A172 (cell line): ENCODE measurements at regions not wholly inside any gene's neighbourhood (a gene's known extent, or its start where the extent isn't known, plus 50 kb on each side); places are given as distances from the start of the nearest gene placed in this dataset.

Source experiments
- DNase-seq: peaks from one replicate; pipeline ENCODE4 v3.0.0-alpha.2; 2015; ENCODE audit warnings: low spot score

DNA sequence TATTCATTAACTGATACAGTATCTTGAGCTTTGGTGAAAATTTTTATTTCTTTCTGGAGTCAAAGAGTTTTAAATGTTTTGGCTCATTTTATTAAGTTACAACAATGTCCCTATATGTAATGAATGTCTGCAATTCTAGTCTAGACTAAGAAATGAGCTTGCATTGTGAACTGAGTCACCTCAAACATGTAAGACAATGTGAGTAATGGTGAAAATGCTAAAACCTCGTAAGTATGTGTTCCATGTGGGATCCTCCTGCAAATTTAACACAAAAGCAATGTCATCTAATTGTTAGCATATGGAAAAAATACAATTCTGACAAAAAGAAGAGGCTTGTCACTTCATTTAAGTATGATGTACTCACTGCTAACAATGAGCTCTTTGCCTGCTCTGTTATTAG, 480.5 kb upstream of the FSTL5 start:
- DNase-seq, result no peak

DNA sequence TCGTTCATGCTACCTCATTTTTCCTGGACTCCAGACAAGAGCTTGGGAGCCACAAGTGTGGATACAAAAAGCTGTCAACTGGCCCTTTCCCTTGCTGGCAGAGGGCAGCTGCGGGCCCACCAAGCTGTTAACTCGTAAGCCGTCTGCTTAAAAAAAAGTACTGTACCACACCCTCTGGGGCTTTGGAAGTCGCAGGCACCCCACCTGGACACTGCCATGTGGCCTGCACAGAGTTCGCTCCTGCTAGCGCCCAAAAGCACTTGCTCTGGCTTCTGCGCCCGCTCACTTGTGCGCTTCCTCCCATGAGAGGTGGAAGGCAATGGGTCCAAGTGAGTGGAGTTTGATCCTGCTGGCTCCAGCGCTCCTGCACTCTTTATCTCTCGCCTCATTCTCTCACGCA, 476.4 kb upstream of the FSTL5 start:
- DNase-seq, result no peak

- DNase-seq, result no peak
These were observed 470.6 kb upstream of the FSTL5 start for GRCh38 chr4:162634390-162634789.

DNA sequence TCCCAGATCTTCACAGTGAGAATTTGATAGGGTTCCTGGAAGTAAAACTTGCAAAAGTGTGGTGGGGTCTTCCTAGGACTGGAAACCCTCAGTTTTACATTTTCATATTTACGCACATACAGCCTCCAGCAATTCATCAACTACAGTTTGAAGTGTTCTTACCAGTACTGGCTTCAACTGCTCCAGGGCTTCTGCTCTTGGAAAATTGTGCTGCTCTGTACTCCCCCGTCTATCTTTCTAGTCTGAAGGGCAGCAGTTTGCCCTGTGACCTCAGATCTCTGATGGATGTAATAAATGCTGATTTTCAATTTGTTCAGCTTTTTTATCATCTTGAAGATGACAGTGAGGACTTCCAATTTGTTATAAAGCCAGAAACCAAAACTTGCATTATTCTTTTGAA, 458.9 kb upstream of the FSTL5 start:
- no peak for DNase-seq

DNA sequence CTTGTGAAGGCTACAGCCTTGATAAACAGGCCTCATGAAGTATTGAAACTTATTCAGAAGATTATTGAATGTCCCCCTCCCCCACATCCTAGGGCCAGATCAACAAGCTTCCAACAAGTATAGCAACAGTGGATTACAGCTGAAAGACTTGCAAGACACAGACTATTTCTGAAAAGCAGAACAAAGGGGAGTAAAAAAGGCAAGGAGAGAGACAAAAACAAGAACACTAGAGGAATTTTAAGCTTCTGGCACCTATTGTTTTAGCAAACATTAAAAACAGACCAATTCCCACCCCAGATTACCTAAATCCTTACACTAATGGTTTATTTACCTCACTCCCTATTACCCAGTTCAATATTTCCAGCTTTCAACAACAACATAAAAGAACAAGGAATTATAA, 446.3 kb upstream of the FSTL5 start:
- DNase-seq, result no peak

GRCh38 chr4:162586266-162586665, 422.5 kb upstream of the FSTL5 start:
- DNase-seq, result peak; percentile 1

DNA sequence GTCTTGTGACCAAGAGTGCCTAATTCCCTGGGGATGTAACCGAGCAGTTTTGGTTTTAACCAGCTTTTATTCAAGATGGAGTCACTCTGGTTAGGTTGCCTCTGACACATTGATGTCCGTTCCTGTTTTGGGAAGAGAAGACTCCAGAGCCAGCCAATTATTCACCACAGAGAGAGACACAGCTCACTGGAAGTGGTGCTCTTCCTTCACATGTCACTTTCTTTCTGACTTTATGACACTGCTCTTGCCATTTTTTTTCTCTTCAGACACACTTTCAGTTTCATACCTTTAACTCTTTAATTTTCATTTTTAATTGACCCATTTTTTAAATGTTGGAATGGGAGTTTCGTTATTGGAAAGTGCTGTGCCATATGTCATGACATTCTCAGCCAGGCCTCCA, 418.4 kb upstream of the FSTL5 start:
- no peak for DNase-seq

GRCh38 chr4:162565730-162566129, 401.9 kb upstream of the FSTL5 start:
- DNase-seq, result no peak

- no peak for DNase-seq
These were observed 396.3 kb upstream of the FSTL5 start for GRCh38 chr4:162560073-162560472.

DNA sequence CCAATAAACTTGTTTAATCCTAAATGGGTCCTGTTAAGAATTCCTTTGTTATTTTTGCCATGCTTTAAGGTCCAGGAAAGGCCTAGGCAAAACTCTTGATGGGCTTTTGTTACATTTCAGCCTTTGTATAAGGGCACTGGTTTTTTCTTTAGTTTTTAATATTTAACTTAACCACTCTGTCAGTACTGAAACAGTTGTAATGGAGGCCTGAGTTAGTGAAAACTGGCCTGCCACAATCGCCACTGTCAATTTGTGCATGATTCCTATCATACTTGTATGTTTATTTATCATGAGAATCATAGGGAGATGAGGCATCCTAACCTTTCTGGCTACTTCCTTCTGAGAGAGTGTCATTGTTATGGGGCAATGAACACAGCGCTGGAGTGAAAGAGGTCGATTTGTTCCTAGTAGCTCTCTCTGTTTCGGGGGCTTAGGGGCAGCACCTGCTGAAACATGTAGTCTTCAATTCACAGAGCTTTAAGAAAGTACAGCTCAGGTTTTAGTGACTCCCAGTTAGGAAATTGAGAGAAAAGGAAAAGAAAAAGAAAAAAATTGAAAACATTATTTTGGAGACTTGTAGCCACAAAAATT, 393.8 kb upstream of the FSTL5 start:
- DNase-seq, result no peak

- DNase-seq, result no peak
These were observed 371.3 kb upstream of the FSTL5 start for GRCh38 chr4:162535121-162535520.

DNA sequence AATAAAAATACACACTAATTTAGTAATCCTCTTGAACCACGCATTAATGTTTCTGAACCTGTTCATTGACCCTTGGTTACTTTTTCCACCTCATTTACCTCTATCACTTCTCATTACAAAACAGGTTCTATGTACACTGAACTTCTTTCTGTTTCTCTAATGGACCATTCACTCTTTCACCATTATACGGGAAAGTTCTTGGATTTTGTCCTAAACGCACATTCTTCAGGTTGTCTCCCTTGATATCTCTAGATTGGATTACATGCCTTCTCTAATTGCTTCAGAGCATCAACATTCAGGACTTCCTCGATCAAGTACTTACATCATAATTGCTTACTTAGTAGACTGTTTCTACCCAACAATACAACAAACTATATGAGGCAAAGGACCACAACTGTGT, 359.4 kb upstream of the FSTL5 start:
- DNase-seq, result no peak

- DNase-seq, result no peak
These were observed 358.9 kb upstream of the FSTL5 start for GRCh38 chr4:162522724-162523123.

DNA sequence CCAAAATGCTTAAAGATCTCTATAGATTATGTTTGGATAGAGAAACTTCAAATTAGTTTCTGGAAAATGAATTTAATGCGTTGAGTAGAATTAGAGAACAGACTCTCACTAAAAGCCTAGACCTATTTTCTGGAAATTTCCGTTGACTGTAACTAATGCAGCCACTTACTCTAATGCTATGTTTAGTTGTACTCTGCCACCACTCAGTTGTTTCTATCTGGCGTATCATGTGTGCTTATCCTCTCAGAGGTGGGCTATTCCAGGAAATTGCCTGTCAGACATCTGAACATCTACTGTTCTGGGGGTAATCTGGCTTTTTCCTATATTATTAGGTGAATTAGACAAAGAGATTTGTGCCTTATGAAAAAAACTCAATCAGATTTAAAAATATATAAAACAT, 347.1 kb upstream of the FSTL5 start:
- DNase-seq, result no peak

- DNase-seq, result no peak
These were observed 346.3 kb upstream of the FSTL5 start for GRCh38 chr4:162510115-162510514.

DNA sequence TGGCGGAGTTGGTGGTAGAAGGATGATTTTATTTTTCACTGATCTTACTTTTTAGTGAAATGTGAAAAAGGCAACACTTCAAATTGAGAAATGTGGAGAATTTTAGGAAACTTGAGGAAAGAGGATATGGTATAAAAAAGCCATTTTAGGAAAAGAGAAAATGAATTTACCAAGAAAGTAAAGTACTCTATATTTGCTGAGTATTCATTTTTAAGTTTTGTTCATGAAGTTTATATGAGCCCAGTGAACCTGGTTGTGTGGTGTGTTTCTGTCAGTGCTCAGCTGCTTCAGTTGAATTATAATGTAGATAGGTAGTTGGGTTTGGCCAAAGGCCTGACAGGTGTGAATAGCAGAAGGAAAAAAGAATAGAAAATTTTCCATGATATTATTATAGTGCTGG, 345.5 kb upstream of the FSTL5 start:
- no peak for DNase-seq

GRCh38 chr4:162506253-162506652, 342.5 kb upstream of the FSTL5 start:
- DNase-seq, result peak; percentile 46

- DNase-seq, result no peak
These were observed 340.1 kb upstream of the FSTL5 start for GRCh38 chr4:162503868-162504267.

- DNase-seq, result no peak
These were observed 338.3 kb upstream of the FSTL5 start for GRCh38 chr4:162502109-162502508.

DNA sequence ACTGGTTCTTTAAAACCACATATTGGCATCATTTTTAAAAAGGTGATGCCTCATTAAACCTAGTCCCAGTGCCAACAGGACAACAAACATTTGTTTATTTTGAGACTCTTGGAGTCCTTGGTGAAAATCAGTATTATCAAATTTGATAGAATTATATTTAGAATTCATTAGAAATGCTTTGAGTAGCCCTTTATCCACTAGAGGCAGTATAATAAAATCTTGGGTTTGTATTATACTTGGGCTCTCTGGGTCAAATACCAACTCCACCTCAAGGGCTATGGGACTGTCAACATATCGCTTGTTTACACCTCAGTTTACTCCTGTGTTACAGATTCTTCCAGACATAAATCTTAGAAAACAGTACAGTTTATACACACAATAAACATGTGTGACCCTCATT, 335.7 kb upstream of the FSTL5 start:
- DNase-seq, result no peak

GRCh38 chr4:162498168-162498567, 334.4 kb upstream of the FSTL5 start:
- DNase-seq, result no peak

DNA sequence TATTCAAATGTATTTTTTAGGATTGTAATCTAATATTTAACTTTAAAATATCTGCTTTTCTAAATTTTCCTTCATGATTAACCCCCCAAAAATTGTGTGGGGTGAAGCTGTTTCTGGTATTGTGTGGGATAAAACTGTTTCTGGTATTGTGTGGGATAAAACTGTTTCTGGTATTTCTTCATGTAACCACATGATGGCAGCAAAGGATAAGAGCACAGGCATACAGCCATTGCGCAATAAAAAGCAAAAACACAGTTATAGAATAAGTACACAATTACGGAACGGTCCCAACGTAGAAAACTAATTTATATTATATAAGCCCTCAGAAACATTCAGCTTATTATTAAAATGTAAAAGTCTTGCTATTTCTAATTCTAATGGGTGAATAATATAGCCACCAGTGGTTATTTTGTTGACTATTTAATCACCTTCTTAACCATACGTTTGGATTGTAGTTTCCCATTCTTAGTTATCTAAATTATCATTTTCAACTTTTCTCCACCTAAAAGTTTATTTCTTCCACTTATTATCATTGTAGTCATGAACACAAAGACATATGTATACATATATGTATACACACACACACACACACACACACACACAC, 333.9 kb upstream of the FSTL5 start:
- peak; percentile 22 for DNase-seq

DNA sequence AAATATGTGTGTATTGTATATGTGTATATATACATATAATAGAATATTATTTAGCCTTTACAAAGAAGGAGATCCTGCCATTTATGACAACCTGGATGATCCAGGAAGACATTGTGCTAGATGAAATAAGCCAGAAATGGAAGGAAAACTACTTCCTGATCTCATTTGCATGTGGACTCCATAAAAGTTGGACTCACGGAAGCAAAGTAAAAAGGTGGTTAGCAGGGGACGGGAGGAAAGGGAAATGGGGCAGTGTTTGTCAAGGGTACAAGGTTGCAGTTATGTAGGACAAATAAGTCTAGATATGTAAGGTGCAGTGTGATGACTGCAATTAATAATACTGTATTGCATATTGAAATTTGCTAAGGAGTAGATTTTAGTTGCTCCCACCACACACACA, 331.1 kb upstream of the FSTL5 start:
- no peak for DNase-seq

DNA sequence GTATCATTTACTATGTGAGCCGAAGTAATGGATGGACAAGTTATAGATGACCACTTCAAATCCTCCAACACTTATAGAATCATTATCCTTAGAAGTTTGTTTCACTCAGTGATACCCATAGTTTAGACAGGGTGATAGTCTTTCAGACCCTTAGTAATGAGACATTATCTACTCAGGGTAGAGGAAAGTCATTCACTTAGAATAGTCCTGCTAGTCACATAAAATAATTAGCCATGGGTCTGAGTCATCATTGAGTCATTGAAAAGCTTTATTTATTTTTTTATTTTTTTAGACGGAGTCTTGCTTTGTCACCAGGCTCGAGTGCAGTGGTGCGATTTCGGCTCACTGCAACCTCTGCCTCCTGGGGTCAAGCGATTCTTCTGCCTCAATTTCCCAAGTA, 321.7 kb upstream of the FSTL5 start:
- DNase-seq, result peak; percentile 74
